Left cardiac atrium (tissue), 4 donors: ENCODE measurements at regions not wholly inside any gene's neighbourhood (a gene's known extent, or its start where the extent isn't known, plus 50 kb on each side); places are given as distances from the start of the nearest gene placed in this dataset.
A peak's percentile ranks its signal among the peaks of the same experiment; 100 is the strongest.

ENCODE experiments used
- ATAC-seq, 2 donors: fragments of 200-7000 bp; cut with Tn5 transposase; one replicate each; pipeline ENCODE4 v1.9.1; 2020; ENCODE audit warnings: mild to moderate bottlenecking in 2 of 2, moderate library complexity in 2 of 2
- DNase-seq: peaks from one replicate; pipeline ENCODE4 v3.0.0-alpha.2; 2020
- intact Hi-C, 2 donors: fragments of 100-400 bp; cut with DNase I; formaldehyde crosslinking; loops; one replicate each; pipeline versions ENCODE4 v1.14.1 to v1.15.1; 2022 to 2023
- microRNA-seq, 2 donors: library from miRNA; unstranded; fragments of <30 nt; microRNA quantifications; one replicate each; pipeline ENCODE4 v1.2.0, GENCODE V29; 2020
- donor health status: DM: no; HTN: yes; CAD: no.
- donor health status: DM: no; HTN: yes; CAD: no; lungs with severe emphysema.
- donor health status: DM: yes; HTN: yes; CAD: no.
- donor health status: Dilated cardiomyopathy.

DNA sequence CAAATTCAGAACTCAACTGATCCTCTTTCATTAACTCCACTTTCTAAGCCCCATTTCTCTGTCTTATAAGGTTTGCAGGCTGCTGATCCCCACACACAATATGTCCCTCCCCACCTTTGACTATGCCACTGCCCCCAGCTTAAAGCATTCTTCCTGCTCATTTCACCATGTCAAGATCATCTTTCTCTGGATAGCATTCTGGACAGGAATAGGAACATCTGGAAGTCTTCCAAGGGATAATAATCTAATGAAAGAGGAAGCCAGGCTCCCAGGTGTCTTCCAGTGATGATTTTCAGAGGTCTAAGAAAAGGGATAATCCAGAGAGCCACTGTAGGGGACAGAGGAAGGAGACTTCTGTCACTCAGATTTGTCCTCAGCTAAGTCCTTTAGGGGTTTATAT, 54.6 kb upstream of the GALNT15 start:
- DNase-seq = no peak
- no peak for ATAC-seq
- intact Hi-C loops = no loop called here

GRCh38 chr3:16121391-16121790, 53.1 kb upstream of the GALNT15 start:
- ATAC-seq (no peak), DNase-seq (no peak)
- intact Hi-C loops = no loop called here

GRCh38 chr3:16122155-16122554, 52.3 kb upstream of the GALNT15 start:
- ATAC-seq (peak; percentile 32 to 38), DNase-seq (no peak)
- intact Hi-C loops = no loop called here

DNA sequence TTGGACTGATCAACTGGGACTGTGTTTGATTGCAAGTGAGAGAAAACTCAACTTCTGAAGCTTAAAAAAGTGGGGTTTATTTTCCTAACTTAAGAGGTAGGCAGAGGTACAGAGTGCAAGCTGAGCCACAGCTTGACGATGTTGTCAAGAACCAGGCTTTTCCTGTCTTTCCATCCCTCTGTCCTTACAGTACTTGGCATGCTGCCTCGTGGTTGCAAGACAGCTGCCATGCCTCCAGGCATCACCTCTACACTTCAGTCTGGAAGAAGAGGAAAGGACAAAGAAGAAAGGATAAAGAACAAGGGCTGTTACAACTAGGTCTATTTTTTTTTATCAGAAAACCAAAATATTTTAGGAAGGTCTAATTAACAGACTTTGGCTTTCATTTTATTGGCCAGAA, 51.8 kb upstream of the GALNT15 start:
- ATAC-seq (no peak), DNase-seq (no peak)
- intact Hi-C loops = no loop called here

DNA sequence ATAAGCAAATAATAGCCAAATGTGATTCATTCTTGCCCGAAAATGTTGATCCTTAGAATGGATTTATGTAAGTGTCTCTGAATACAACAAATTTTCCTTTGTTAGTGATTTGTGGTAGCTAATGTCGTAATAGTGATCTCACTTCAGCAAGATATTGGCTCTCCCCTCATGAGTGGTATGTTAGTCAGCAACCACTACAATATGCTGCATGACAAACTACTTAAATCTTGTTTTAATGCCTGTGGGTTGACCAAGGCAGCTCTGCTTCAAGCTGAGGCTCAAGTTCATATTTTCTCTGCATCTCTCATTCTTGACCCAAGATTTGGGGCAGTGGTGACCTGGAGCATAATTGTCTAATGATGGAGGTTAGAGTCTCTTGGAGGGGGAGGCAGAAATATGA, 49.8 kb upstream of the GALNT15 start:
- intact Hi-C loops = no loop called here
- ATAC-seq (peak in 1 of 2 donors; percentile 73), DNase-seq (no peak)

Small RNA genes lying in the stretch of these regions (microRNA-seq; reads per million reads assigned to microRNA genes)
- gene MIR563 = 0 reads per million in 2 donors
